ENCODE measurements at regions not wholly inside any gene's neighbourhood (a gene's known extent, or its start where the extent isn't known, plus 50 kb on each side); places are given as distances from the start of the nearest gene placed in this dataset.
"Not testable (repeated sequence)": the region's sequence is repeated elsewhere in the genome, so short reads cannot be mapped to it uniquely, and the experiment has no call there.

DNA sequence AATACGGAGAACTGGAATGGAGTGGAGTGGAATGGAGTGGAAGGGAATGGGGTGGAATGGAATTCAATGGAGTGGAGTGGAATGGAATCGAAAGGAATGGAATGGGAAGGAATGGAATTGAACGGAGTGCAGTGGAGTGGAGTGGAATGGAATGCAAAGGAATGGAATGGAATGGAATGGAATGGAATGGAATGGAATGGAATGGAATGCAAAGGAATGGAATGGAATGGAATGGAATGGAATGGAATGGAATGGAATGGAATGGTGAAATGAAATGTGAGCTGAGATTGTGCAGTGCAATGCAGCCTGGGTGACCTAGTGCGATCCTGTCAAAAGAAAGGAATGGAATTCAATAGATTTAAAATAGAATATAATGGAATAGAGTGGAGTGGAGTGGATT is 357.3 kb upstream of the WSB1 start:
- DNase-seq, result not testable (repeated sequence)

DNA sequence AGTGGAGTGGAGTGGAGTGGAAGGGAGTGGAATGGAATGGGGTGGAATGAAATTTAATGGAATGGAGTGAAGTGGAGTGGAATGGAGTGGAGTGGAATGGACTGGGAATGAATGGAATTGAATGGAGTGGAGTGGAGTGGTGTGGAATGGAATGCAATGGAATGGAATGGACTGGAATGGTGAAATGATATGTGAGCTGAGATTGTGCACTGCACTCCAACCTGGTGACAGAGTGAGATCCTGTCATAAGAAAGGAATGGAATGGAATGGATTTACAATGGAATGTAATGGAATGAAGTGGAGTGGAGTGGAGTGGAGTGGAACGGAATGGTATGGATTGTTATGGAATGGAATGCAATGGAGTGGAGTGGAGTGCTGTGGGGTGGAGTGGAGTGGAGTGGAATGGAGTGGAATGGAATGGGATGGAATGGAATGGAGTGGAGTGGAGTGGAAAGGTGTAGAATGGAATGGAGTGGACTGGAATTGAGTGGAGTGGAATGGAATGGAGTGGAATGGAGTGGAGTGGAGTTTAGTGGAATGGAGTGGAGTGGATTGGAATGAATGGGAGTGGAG is 356.1 kb upstream of the WSB1 start:
- DNase-seq, result not testable (repeated sequence)

DNA sequence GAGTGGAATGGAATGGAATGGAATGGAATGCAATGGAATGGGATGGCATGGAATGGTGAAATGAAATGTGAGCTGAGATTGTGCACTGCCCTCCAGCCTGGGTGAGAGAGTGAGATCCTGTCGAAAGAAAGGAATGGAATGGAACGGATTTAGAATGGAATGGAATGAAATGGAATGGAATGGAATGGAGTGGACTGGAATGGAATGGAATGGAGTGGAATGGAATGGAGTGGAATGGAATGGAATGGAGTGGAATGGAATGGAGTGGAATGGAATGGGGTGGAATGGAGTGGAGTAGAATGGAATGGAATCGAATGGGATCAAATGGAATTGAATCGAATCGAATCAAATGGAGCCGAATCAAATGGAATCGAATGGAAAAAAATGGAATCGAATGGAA is 354.2 kb upstream of the WSB1 start:
- not testable (repeated sequence) for DNase-seq

DNA sequence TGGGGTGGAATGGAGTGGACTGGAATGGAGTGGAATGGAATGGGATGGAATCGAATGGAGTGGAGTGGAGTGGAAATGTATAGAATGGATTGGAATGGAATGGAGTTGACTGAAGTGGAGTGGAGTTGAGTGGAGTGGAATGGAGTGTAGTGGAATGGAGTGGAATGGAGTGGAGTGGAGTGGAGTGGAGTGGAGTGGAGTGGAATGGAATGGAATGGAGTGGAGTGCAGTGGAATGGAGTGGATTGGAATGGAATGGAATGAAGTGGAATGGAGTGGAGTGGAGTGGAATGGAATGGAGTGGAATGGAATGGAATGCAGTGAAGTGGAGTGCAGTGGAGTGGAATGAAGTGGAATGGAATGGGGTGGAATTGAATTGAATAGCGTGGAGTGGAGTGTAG is 353.3 kb upstream of the WSB1 start:
- DNase-seq, result not testable (repeated sequence)

DNA sequence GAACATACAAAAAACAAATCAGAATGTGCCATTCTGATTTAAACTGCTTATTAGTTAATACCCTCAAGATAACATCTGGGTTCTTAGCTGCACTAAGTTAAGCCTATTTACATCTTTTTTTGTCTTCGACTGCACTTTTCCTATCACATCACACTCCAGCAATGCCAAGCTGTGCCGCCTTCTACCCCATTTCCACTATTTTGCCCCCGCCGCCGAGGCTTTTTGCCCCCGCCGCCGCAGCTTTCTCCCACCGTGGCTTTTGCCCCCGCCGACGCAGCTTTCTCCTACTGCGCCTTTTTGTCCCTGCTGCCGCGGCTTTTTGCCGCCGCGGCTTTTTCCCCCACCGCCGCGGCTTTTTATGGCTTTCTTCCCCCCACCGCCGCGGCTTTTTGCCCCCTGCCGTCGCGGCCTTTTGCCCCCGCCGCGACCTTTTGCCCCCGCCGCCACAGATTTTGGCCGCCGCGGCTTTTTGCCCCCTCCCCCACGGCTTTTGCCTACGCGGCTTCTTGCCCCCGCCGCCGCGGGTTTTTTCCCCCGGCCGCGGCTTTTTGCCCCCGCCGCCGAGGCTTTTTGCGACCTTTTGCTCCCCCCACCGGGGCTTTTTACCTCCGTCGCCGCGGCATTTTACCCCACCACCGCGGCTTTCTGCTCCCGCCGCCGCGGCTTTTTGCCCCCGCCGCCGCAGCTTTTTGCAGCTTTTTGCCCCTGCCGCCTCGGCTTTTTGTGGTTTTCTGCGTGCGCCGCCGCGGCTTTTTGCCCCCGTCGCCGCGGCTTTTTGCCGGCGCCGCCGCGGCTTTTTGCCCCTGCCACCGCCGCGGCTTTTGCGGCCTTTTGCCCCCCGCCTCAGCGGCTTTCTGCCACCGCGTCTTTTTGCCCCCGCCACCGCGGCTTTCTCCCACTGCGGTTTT is 331.4 kb upstream of the WSB1 start:
- DNase-seq, result no peak

DNA sequence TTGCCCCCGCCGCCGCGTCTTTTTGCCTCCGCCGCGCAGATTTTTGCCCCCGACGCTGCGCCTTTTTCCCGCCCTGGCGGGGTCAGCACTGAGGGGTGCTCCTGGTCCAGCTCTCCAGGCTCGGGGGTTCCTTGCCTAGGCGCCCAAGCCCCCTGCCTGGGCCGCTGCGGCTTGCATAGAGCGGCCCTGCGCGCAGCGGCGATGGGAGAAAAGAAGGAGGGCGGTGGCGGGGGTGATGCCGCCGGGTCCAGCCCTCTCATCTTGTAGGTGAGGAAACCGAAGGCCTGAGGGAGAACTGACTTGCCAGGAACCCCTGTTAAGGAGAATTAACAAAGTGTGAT is 330.8 kb upstream of the WSB1 start:
- DNase-seq, result no peak

DNA sequence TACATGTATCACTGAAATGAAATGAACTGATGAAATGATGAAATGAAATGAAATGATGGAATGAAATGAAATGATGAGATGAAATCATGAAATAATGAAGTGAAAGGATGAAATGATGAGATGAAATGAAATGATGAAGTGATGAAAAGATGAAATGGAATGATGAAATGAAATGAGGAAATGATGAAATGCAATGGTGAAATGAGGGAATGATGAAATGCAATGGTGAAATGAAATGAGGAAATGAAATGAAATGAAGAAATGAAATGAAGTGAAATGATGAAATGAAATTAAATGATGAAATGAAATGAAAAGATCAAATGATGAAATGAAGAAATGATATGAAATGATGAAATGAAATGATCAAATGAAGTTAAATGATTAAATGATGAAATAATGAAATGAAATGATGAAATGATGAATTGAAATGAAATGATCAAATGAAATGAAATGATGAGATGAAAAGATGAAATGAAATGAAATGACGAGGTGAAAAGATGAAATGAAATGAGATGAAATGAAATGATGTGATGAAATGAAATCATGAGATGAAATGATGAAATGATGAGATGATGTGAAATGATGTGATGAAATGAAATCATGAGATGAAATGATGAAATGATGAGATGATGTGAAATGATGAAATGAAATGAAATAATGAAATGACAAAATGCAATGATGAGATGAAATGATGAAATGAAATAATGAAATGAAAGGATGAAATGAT is 327.9 kb upstream of the WSB1 start:
- DNase-seq, result not testable (repeated sequence)

DNA sequence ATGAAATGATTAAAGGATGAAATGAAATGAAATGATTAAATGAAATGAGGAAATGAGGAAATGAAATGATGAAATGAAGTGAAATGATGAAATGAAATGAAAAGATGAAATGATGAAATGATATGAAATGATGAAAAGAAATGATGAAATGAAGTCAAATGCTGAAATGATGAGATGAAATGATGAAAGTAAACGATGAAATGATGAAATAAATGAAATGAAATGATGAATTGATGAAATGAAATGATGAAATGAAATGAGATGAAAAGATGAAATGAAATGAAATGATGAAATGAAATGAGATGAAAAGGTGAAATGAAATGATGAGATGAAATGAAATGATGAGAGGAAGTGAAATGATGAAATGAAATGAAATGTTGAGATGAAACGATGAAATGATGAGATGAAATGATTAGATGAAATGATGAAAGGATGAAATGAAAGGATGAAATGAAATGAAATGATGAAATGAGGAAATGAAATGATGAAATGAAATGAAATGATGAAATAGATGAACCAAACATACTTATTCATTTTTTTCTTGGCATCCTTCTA is 327.2 kb upstream of the WSB1 start:
- not testable (repeated sequence) for DNase-seq

DNA sequence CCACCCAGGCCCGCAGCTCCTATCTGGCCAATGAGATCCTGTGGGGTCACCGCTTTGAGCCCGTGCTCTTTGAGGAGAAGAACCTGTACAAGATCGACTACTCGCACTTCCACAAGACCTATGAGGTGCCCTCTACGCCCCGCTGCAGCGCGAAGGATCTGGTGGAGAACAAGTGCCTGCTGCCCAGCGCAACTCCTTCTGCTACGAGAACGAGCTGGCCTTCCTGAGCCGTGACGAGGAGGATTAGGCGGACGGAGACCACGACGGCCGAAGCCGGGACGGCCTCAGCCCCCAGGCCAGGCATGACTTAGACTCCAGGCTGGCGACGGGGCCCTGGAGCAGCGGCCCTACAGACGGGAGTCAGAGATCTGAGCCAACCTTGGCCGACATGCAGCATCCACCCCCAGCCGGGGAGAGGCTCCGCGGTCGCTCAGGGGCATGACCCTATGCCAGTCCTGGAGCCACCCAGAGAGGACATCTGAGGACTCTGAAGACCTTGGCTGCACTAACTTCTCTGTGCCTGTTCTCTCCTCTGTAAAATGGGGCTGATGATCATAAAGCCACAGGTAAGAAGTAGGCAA is 312.0 kb upstream of the WSB1 start:
- not testable (repeated sequence) for DNase-seq

DNA sequence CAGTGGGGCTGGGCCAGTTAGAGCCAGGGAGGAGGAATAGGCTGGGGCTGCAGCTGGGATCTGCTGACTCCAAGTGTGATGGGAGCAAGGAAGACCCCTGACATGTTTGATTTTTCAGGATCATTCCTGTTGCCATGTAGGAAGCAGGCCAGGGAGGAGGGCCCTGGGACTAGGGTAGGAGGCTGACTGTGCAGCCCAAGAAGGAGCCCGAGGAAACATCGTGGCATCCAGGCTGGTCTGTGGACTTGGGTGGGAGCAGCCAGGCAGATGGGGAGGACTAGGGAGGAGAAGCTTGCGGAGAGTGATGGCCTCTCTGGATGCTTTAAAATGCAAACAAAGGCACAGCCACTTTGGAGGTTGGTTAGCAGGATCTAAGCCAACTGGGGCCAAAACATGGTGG is 311.4 kb upstream of the WSB1 start:
- DNase-seq, result not testable (repeated sequence)

DNA sequence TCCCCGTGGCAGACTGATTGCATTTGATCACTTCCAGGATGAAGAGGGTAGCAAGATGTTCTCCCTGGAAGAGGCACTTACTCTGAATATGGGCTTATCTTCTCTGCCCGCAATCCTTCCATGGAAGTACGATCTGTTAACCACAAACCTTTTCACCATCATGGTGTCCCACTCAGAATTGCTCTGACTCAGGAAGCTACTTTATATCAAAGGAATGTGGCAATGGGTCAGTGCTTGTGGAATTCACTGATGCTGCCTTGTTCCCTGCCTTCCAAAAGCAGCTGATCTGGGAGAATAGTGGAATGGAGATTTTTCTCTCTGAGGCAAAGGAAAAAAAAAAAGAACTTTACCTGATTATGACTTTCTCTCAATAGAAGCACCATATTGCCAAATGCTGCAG is 306.1 kb upstream of the WSB1 start:
- not testable (repeated sequence) for DNase-seq

DNA sequence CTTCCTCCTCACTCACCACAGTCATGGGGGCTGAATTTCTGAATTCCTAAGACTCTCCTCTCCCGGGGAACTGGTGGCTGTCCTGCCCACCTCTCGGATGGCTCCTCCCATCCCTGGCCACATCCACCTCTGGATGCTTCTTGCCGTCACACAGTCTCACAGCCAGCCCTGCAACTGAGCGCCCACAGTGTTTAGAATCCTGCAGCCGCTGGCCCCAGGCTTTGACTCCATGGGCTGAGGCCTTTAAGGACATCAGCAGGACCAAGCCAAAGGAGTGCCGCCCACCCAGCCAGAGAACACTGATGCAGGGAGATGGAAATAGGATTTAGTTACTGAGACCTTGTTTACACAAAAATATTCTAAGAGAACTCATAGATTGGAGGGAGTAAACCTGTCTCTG is 299.3 kb upstream of the WSB1 start:
- DNase-seq, result not testable (repeated sequence)

DNA sequence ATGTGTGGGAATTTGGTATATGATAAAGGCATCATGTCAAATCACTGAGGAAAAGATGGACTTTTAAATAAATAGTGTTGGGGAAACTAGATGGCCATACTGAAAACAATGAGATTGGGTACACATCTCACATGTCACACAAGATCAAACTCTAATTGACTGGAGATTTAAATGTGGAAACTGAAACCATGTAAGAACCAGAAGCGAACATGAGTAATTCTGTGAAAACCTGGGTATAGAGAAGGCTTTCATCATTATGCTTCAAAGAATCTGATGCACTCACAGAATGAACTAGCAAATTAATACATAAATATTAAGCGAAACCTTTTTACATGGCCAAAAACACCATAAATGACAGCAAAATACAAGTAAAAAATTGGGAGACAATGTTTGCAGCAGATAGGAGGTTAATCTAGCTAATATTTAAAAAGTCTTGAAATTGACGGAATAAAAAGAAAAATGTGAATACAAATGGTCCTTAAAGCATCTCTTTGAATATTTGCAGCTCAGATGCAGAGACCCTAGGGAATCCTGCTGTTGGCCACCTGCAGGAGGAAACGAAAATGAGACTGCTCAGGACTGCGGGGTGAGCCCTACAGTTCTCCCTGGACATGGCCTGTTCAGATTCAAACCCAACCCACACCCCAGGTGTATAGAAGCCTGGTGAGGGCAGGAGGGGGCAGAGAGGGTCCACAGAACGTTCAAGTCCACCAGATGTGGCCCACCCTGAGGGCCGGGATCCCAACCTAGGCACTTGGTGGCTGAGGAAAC is 297.6 kb upstream of the WSB1 start:
- not testable (repeated sequence) for DNase-seq

DNA sequence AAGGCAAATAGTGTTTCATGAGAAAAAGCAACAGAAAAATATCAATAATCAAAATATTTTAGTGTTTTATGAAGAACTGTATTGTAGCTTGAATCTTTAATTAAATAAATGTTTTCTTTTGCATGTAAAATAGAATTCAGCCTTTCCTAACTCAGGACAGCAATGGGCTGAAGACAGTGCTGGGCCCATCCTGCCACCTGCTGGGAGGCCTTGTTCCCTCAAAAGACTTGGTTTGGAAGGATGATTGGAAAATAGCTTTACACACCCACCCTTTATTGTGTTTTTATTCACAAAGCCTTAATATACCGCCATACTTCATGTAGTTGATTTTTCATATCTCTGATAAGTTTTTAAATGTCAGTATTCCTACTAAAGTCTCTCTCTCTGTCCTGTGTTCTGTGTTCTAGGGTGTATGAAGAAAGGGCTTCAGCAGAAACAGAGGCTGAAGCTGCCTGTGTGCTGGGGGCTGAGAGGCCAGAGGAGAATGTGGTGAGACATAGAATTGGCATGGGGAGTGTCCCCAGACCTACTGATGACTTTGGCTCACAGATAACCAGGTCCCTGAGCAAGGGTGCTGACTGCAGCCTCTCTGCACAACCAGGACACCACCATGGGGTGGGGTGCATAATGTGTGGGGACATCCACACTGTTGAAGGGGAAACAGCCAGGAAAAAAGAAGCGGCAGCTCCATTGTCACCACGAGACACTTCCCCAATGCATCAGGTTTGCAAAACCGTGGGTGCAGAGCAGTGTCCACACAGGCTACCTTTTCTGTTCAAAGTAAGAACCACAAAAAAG is 286.0 kb upstream of the WSB1 start:
- DNase-seq, result not testable (repeated sequence)

DNA sequence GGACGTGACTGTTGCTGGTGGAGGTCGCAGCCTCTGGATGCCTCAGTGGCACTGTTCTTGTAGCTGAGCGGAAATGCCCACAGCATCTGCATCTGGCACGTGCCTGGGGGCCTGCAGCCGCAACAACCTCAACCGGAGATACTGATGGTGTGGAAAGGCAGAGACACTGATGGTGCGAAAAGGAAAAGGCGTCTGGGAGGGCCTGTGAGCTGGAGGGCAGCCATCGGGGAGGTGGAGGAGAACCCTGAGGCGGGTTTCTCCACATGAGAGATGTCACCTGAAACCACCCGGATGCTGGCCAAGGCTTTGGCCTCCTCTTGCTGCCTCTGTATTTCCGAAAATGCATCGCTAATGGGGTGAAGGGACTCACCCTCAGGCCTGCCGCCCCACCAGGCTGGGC is 284.8 kb upstream of the WSB1 start:
- DNase-seq, result no peak

DNA sequence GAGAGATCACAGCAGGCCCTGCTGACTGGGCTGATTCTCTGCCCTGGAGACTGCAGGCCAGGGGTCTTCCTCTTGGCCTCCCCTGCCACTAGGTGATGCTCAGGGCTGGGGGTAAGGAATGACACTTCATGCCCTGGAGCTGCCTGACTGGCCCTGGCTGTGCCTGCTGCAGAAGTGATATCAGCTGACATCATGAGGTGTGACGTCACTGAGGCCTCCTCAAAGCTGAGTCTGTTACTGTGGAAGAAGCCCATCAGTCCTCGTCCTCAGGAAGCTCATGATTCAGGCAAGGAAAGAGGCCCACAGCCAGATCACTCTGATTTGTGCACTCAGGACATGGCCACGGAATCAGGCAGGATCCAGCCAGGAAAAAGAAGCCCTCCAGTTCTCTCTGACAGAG is 283.8 kb upstream of the WSB1 start:
- DNase-seq, result not testable (repeated sequence)

DNA sequence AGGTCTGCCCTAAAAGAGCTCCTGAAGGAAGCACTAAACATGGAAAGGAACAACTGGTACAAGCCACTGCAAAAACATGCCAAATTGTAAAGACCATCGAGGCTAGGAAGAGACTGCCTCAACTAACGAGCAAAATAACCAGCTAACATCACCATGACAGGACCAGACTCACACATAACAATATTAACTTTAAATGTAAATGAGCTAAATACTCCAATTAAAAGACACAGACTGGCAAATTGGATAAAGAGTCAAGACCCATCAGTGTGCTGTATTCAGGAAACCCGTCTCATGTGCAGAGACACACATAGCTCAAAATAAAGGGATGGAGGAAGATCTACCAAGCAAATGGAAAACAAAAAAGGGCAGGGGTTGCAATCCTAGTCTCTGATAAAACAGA is 263.4 kb upstream of the WSB1 start:
- not testable (repeated sequence) for DNase-seq

DNA sequence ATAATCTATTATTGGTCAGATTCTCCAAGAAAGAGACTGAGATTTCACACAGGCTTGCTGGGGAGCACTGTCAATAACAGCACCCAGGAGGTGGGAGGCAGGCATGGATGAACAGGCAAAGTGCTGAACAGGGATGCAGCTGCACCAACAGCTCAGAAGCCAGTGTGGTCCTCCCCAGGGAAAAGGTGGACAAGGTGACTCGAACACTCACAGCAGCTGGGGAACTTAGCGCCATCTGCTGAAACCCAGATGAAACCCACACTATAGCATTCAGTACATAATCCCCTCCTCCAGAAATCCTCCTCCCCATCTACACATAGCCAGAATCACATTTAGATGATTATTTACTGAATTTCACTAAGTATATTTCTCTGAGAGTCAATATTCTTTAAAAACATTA is 255.2 kb upstream of the WSB1 start:
- DNase-seq, result no peak

DNA sequence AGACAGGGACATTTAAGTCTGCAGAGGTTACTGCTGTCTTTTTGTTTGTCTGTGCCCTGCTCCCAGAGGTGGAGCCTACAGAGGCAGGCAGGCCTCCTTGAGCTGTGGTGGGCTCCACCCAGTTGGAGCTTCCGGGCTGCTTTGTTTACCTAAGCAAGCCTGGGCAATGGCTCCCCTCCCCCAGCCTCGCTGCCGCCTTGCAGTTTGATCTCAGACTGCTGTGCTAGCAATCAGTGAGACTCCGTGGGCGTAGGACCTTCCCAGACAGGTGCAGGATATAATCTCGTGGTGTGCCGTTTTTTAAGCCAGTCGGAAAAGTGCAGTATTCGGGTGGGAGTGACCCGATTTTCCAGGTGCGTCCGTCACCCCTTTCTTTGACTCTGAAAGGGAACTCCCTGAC is 248.9 kb upstream of the WSB1 start:
- not testable (repeated sequence) for DNase-seq

DNA sequence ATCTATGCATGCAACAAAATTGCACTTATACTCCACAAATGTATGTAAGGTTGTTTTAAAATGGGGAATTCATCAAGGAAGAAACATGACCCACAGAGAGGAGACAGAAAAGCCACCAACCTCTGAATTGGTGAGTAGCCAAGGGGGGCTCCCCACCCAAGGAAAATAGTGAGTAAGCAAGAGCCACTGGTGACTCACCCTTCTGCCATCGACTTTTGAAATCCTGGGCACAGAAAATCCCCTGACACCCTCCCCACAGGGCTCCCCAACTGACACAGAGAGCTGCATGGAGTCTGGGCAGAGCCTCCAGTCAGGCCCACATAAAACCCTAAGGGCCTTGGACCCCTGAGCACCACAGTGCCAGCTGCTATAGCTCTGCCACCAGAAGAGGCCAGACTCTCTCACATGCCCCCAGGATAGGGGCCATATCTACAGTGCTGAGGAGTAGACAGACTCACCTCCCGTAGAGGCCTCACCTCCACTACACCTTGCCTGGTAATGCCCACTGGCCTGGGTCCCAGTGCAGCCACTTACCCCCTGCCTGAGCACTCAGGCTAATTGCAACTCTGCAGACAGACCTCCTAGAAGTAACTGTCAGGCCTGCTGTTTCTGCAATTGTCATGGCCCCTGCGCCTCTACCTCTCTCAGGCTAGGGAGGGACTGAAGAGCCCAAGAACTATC is 244.7 kb upstream of the WSB1 start:
- DNase-seq, result no peak

DNA sequence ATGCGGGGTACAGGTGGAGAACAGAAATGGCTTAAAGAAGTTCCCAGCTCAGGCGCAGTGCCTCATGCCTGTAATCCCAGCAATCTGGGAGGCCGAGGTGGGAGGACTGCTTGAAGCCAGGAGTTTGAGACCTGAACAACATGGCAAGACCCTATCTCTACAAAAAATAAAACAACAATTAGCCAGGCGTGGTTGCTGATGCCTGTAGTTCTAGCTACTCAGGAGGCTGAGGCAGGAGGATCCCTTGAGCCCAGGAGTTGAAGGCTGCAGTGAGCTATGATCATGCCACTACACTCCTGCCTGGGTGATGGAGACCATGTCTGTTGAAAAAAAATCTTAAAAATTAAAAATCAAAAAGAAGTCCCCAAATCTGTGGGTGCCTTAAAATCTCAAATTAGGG is 228.3 kb upstream of the WSB1 start:
- no peak for DNase-seq

Data from DMS79 (cell line).